SK-N-SH (cell line): ENCODE measurements at regions not wholly inside any gene's neighbourhood (a gene's known extent, or its start where the extent isn't known, plus 50 kb on each side); places are given as distances from the start of the nearest gene placed in this dataset.

Experiments
- CTCF ChIA-PET: fragments of 300-600, 350-600 bp; formaldehyde crosslinking; extraction: SDS; loops from one replicate; lab custom pipeline; 2021; lab: Yijun Ruan, JAX
- POLR2A ChIA-PET: fragments of 350-600 bp; sonication (Branson Sonifier 250); formaldehyde crosslinking; extraction: SDS; loops from one replicate; lab custom pipeline; 2020; ENCODE audit warnings: antibody characterized with exemption, inconsistent platforms; lab: Yijun Ruan, JAX
- DNase-seq: peaks from one replicate; pipeline ENCODE4 v3.0.0; 2012
- H2AFZ ChIP-seq: fragments of 200-600 bp; sonication (generic); 2 replicates; pipeline ENCODE4 v1.8.1; 2016; ENCODE audit warnings: antibody characterized with exemption, mild to moderate bottlenecking, low read depth
- H3F3A ChIP-seq: fragments of 200-600 bp; sonication (generic); replicated peaks from 2 replicates; pipeline ENCODE3; 2016; ENCODE audit warnings: antibody characterized with exemption, mild to moderate bottlenecking; ENCODE audit not compliant: insufficient read depth
- H3K27ac ChIP-seq, 2 experiments: fragments of 200-500 bp in 1 of 2; fragments of 200-600 bp in 1 of 2; sonication (Bioruptor generic) in 1 of 2; sonication (generic), shearing (Covaris generic) in 1 of 2; 2 replicates each; pipeline versions ENCODE4 v1.5.1 to v1.6.1; 2014 to 2016; ENCODE audit warnings: low read depth in 2 of 2, inconsistent platforms in 1 of 2, low read length in 1 of 2, mild to moderate bottlenecking in 1 of 2, mixed read lengths in 1 of 2
- H3K27me3 ChIP-seq: fragments of 200-600 bp; sonication (generic), shearing (Covaris generic); 2 replicates; pipeline ENCODE4 v1.6.1; 2016; ENCODE audit warnings: mixed run types; ENCODE audit not compliant: insufficient read depth
- H3K36me3 ChIP-seq, 2 experiments: fragments of 200-500 bp in 1 of 2; fragments of 200-600 bp in 1 of 2; sonication (Bioruptor generic) in 1 of 2; sonication (generic) in 1 of 2; replicated peaks in 1 of 2; 2 replicates each; pipeline versions ENCODE3 to v1.5.1; 2014 to 2016; ENCODE audit warnings: low read length in 1 of 2, mild to moderate bottlenecking in 1 of 2; ENCODE audit not compliant: insufficient read depth in 2 of 2, control insufficient read depth in 1 of 2
- H3K4me1 ChIP-seq, 2 experiments: fragments of 200-500 bp in 1 of 2; fragments of 200-600 bp in 1 of 2; sonication (Bioruptor generic) in 1 of 2; sonication (generic), shearing (Covaris generic) in 1 of 2; 2 replicates each; pipeline versions ENCODE4 v1.5.1 to v1.6.1; 2014 to 2016; ENCODE audit warnings: low read depth in 1 of 2, low read length in 1 of 2, mixed run types in 1 of 2; ENCODE audit not compliant: insufficient read depth in 2 of 2, control insufficient read depth in 1 of 2
- H3K4me2 ChIP-seq: fragments of 200-600 bp; sonication (generic), shearing (Covaris generic); 2 replicates; pipeline ENCODE4 v1.6.1; 2017; ENCODE audit warnings: mixed run types
- H3K4me3 ChIP-seq, 2 experiments: fragments of 200-500 bp in 1 of 2; fragments of 200-600 bp in 1 of 2; sonication (Bioruptor generic) in 1 of 2; sonication (generic), shearing (Covaris generic) in 1 of 2; 2 replicates each; pipeline versions ENCODE4 v1.5.1 to v1.8.1; 2014 to 2016; ENCODE audit warnings: low read depth in 2 of 2, inconsistent platforms in 1 of 2, low read length in 1 of 2, mild to moderate bottlenecking in 1 of 2, mixed read lengths in 1 of 2, moderate library complexity in 1 of 2
- H3K79me2 ChIP-seq: fragments of 200-600 bp; sonication (generic); 2 replicates; pipeline ENCODE4 v1.8.1; 2017; ENCODE audit warnings: mild to moderate bottlenecking; ENCODE audit not compliant: insufficient read depth
- H3K9ac ChIP-seq: fragments of 200-600 bp; sonication (generic); 2 replicates; pipeline ENCODE4 v1.6.1; 2017; ENCODE audit warnings: mixed run types
- H3K9me2 ChIP-seq: fragments of 200-600 bp; sonication (generic); 2 replicates; pipeline ENCODE4 v1.6.1; 2017; ENCODE audit warnings: mixed run types
- H3K9me3 ChIP-seq: fragments of 200-600 bp; sonication (generic); 2 replicates; pipeline ENCODE4 v1.6.1; 2017; ENCODE audit warnings: mixed run types, mild to moderate bottlenecking, moderate library complexity
- H4K20me1 ChIP-seq: fragments of 200-600 bp; sonication (generic); 2 replicates; pipeline ENCODE4 v1.6.1; 2017; ENCODE audit warnings: mild to moderate bottlenecking, mixed run types; ENCODE audit not compliant: insufficient read depth
- FOSL2 ChIP-seq: IDR thresholded peaks from 2 replicates; pipeline ENCODE4 v1.4.0; 2012; ENCODE audit warnings: low read depth, mild to moderate bottlenecking, moderate library complexity, borderline replicate concordance
- FOXM1 ChIP-seq: IDR thresholded peaks from 2 replicates; pipeline ENCODE4 v1.4.0; 2012; ENCODE audit warnings: low read depth, mild to moderate bottlenecking
- GABPA ChIP-seq: IDR thresholded peaks from 2 replicates; pipeline ENCODE4 v1.4.0; 2012; ENCODE audit warnings: low read depth, mild to moderate bottlenecking
- JUND ChIP-seq: IDR thresholded peaks from 2 replicates; pipeline ENCODE4 v1.4.0; 2012
- NFIC ChIP-seq: IDR thresholded peaks from 2 replicates; pipeline ENCODE4 v1.4.0; 2012; ENCODE audit warnings: borderline replicate concordance
- RAD21 ChIP-seq: IDR thresholded peaks from 2 replicates; pipeline ENCODE4 v1.6.1; 2012; ENCODE audit warnings: mild to moderate bottlenecking, low read length
- RCOR1 ChIP-seq: fragments of 150-350 bp; IDR thresholded peaks from 2 replicates; pipeline ENCODE4 v1.6.1; 2017; ENCODE audit warnings: antibody characterized with exemption, low read length
- RFX5 ChIP-seq: IDR thresholded peaks from 2 replicates; pipeline ENCODE4 v1.6.1; 2012; ENCODE audit warnings: mild to moderate bottlenecking, improper control_type of control experiment, low read length
- RXRA ChIP-seq: IDR thresholded peaks from 2 replicates; pipeline ENCODE4 v1.4.0; 2012; ENCODE audit warnings: low read depth, mild to moderate bottlenecking, borderline replicate concordance
- SIN3A ChIP-seq: IDR thresholded peaks from 2 replicates; pipeline ENCODE4 v1.6.1; 2012; ENCODE audit warnings: low read depth, mild to moderate bottlenecking, low read length, moderate library complexity, borderline replicate concordance
- SMC3 ChIP-seq: IDR thresholded peaks from 2 replicates; pipeline ENCODE4 v1.6.1; 2012; ENCODE audit warnings: low read depth, low read length, improper control_type of control experiment
- TAF1 ChIP-seq: IDR thresholded peaks from 2 replicates; pipeline ENCODE4 v1.6.1; 2012; ENCODE audit warnings: low read depth, mild to moderate bottlenecking, low read length, moderate library complexity, borderline replicate concordance
- TCF12 ChIP-seq: IDR thresholded peaks from 2 replicates; pipeline ENCODE4 v1.4.0; 2012
- TEAD4 ChIP-seq: IDR thresholded peaks from 2 replicates; pipeline ENCODE4 v1.4.0; 2012; ENCODE audit warnings: mild to moderate bottlenecking, borderline replicate concordance; ENCODE audit not compliant: insufficient read depth
- WGBS: methylation state at CpG from one replicate; pipeline ENCODE4 v1.1.6; 2017; ENCODE audit warnings: low lambda C conversion rate; 5-methylcytosine and 5-hydroxymethylcytosine counted together
- TF ChIP-seq, protein P1 (sequence below): IDR thresholded peaks from 2 replicates; pipeline ENCODE4 v1.4.0; 2012; ENCODE audit warnings: low read depth, borderline replicate concordance
- TF ChIP-seq, protein P2 (sequence below): IDR thresholded peaks from 2 replicates; pipeline ENCODE4 v1.4.0; 2012; ENCODE audit warnings: low read depth
- TF ChIP-seq, protein P3 (sequence below): IDR thresholded peaks from 2 replicates; pipeline ENCODE4 v1.4.0; 2012; ENCODE audit warnings: low read depth, borderline replicate concordance
- TF ChIP-seq, protein P4 (sequence below): fragments of 200-600 bp; sonication (generic); IDR thresholded peaks from 2 replicates; pipeline ENCODE4 v1.6.1; 2017; ENCODE audit warnings: antibody characterized with exemption, mild to moderate bottlenecking, moderate library complexity

DNA sequence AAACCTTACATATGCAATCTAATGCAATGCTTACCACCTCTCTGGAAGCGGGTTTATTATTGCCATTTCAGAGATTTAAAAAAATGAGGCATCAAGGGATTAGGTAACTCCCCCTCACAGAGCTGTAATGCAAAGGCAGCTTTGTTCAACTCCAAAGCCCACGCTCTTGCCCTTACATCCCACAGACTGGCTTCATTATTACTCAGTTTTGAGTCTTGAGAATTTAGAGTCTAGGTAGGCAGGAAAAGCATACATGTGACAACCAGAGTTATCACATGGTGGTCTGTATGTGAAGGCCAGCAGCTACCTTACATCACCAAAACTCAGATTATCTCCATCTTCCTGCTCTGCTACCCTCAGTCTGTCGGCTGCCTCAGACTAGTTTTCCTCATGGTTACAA, 326.9 kb downstream of the UACA start:
- 83% methylated on average over 3 of the region's 3 CpGs for WGBS
- H2AFZ ChIP-seq, result no peak overlapping the region
- DNase-seq, result no peak
- no peak overlapping the region for H3K9ac ChIP-seq
- no peak overlapping the region for H3K4me2 ChIP-seq
- H3K9me2 ChIP-seq, result no peaks in the 10 kb centered on the region
- no peaks in the 10 kb centered on the region for H3K9me3 ChIP-seq
- peaks cover 6% of the 10 kb centered on the region; the same call in 1 of the 2 replicates for H3K27me3 ChIP-seq
- CTCF ChIA-PET, result interaction anchor here (1.4 to 1.6 kb wide), 2 partner anchors 24 to 286 kb away, joined by 5 read pairs; no protein-coding TSS in a partner anchor
- H3K4me3 ChIP-seq, result no peak overlapping the region
- no peaks in the 10 kb centered on the region for H3F3A ChIP-seq
- TF ChIP-seq, protein P1, sequence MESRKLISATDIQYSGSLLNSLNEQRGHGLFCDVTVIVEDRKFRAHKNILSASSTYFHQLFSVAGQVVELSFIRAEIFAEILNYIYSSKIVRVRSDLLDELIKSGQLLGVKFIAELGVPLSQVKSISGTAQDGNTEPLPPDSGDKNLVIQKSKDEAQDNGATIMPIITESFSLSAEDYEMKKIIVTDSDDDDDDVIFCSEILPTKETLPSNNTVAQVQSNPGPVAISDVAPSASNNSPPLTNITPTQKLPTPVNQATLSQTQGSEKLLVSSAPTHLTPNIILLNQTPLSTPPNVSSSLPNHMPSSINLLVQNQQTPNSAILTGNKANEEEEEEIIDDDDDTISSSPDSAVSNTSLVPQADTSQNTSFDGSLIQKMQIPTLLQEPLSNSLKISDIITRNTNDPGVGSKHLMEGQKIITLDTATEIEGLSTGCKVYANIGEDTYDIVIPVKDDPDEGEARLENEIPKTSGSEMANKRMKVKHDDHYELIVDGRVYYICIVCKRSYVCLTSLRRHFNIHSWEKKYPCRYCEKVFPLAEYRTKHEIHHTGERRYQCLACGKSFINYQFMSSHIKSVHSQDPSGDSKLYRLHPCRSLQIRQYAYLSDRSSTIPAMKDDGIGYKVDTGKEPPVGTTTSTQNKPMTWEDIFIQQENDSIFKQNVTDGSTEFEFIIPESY, result no peak
- TF ChIP-seq NFIC (no peak), GABPA (no peak), RXRA (no peak), RFX5 (no peak), FOSL2 (no peak), TAF1 (no peak), JUND (no peak), SIN3A (no peak), FOXM1 (no peak), RAD21 (no peak), RCOR1 (no peak), TCF12 (no peak), TEAD4 (no peak), SMC3 (no peak)
- TF ChIP-seq, protein P2, sequence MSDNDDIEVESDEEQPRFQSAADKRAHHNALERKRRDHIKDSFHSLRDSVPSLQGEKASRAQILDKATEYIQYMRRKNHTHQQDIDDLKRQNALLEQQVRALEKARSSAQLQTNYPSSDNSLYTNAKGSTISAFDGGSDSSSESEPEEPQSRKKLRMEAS, result no peak
- TF ChIP-seq, protein P3, sequence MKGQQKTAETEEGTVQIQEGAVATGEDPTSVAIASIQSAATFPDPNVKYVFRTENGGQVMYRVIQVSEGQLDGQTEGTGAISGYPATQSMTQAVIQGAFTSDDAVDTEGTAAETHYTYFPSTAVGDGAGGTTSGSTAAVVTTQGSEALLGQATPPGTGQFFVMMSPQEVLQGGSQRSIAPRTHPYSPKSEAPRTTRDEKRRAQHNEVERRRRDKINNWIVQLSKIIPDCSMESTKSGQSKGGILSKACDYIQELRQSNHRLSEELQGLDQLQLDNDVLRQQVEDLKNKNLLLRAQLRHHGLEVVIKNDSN, result no peak
- TF ChIP-seq, protein P4, sequence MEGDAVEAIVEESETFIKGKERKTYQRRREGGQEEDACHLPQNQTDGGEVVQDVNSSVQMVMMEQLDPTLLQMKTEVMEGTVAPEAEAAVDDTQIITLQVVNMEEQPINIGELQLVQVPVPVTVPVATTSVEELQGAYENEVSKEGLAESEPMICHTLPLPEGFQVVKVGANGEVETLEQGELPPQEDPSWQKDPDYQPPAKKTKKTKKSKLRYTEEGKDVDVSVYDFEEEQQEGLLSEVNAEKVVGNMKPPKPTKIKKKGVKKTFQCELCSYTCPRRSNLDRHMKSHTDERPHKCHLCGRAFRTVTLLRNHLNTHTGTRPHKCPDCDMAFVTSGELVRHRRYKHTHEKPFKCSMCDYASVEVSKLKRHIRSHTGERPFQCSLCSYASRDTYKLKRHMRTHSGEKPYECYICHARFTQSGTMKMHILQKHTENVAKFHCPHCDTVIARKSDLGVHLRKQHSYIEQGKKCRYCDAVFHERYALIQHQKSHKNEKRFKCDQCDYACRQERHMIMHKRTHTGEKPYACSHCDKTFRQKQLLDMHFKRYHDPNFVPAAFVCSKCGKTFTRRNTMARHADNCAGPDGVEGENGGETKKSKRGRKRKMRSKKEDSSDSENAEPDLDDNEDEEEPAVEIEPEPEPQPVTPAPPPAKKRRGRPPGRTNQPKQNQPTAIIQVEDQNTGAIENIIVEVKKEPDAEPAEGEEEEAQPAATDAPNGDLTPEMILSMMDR, result no peak
- TF ChIP-seq, all 33 proteins: peak for 0
- Histone ChIP-seq H3K36me3 (no peaks in the 10 kb centered on the region), H3K4me1 (peaks cover 0 to 55% of the 10 kb centered on the region in 2 experiments; a peak in 2 of 4 replicates), H3K79me2 (no peaks in the 10 kb centered on the region), H4K20me1 (no peaks in the 10 kb centered on the region), H3K27ac (no peak overlapping the region)
- POLR2A ChIA-PET, result no interaction called here
